Keratinocyte (primary cell): ENCODE measurements at regions not wholly inside any gene's neighbourhood (a gene's known extent, or its start where the extent isn't known, plus 50 kb on each side); places are given as distances from the start of the nearest gene placed in this dataset.

Source experiments
- DNase-seq: peaks from one replicate; pipeline ENCODE4 v3.0.0-alpha.2; 2011; ENCODE audit warnings: low read depth, missing footprints, low spot score
- FAIRE-seq: peaks from 2 replicates; lab custom pipeline; 2011; peaks lifted over from hg19 to GRCh38; lab: Jason Lieb, UNC
- H2AFZ ChIP-seq: 2 replicates; pipeline ENCODE4 v1.6.0; 2012; ENCODE audit warnings: low read length, control low read depth, inconsistent platforms; ENCODE audit not compliant: control insufficient read depth
- H3K27ac ChIP-seq: 2 replicates; pipeline ENCODE4 v1.5.1; 2011; ENCODE audit warnings: low read length; ENCODE audit not compliant: control insufficient read depth, insufficient read depth
- H3K27me3 ChIP-seq: 3 replicates; pipeline ENCODE4 v1.6.0; 2011; ENCODE audit warnings: low read length; ENCODE audit not compliant: control insufficient read depth, insufficient read depth; ENCODE audit errors: extremely low read depth
- H3K36me3 ChIP-seq, 2 experiments: 2 replicates in 1 of 2; 3 replicates in 1 of 2; pipeline ENCODE4 v1.5.1; 2011; ENCODE audit warnings: low read length in 2 of 2, mild to moderate bottlenecking in 1 of 2; ENCODE audit not compliant: control insufficient read depth in 2 of 2, insufficient read depth in 2 of 2; ENCODE audit errors: extremely low read depth in 1 of 2
- H3K4me1 ChIP-seq: 3 replicates; pipeline ENCODE4 v1.5.1; 2011; ENCODE audit warnings: low read length; ENCODE audit not compliant: control insufficient read depth, insufficient read depth; ENCODE audit errors: extremely low read depth
- H3K4me2 ChIP-seq: 3 replicates; pipeline ENCODE4 v1.6.0; 2011; ENCODE audit warnings: low read depth, low read length; ENCODE audit not compliant: control insufficient read depth, insufficient read depth; ENCODE audit errors: extremely low read depth
- H3K4me3 ChIP-seq, 3 experiments: fragments of 200-600 bp in 1 of 3; sonication (generic) in 1 of 3; 2 replicates in 2 of 3; 3 replicates in 1 of 3; pipeline ENCODE4 v1.5.1; 2011 to 2016; ENCODE audit warnings: low read length in 3 of 3, mild to moderate bottlenecking in 3 of 3, control low read depth in 2 of 3, inconsistent platforms in 1 of 3, low read depth in 1 of 3, mixed read lengths in 1 of 3, mixed run types in 1 of 3, moderate library complexity in 1 of 3; ENCODE audit not compliant: control insufficient read depth in 2 of 3, insufficient read depth in 2 of 3; ENCODE audit errors: extremely low read depth in 1 of 3
- H3K79me2 ChIP-seq: 2 replicates; pipeline ENCODE4 v1.6.0; 2012; ENCODE audit warnings: low read length; ENCODE audit not compliant: control insufficient read depth, insufficient read depth
- H3K9ac ChIP-seq: 3 replicates; pipeline ENCODE4 v1.6.0; 2011; ENCODE audit warnings: low read length; ENCODE audit not compliant: control insufficient read depth, insufficient read depth; ENCODE audit errors: extremely low read depth
- H3K9me1 ChIP-seq: 3 replicates; pipeline ENCODE4 v1.6.0; 2011; ENCODE audit warnings: low read length; ENCODE audit not compliant: control insufficient read depth, insufficient read depth; ENCODE audit errors: extremely low read depth
- H3K9me3 ChIP-seq: 2 replicates; pipeline ENCODE4 v1.5.1; 2012; ENCODE audit warnings: low read depth, low read length; ENCODE audit not compliant: control insufficient read depth
- H4K20me1 ChIP-seq: 3 replicates; pipeline ENCODE4 v1.6.0; 2011; ENCODE audit warnings: low read length; ENCODE audit not compliant: control insufficient read depth, insufficient read depth; ENCODE audit errors: extremely low read depth
- EZH2 ChIP-seq: IDR thresholded peaks from one replicate; pipeline ENCODE4 v1.6.1; 2012; ENCODE audit warnings: inconsistent platforms, mild to moderate bottlenecking, low read length, moderate library complexity
- dilution Hi-C: fragments of 300-500 bp; cut with MboI; formaldehyde crosslinking; loops from one replicate; pipeline ENCODE4 v1.7.0; 2020; ENCODE audit warnings: low sequenced_read_pairs; ENCODE audit not compliant: extremely low pct_ligation_motif_present
- TF ChIP-seq, protein P1 (sequence below), 3 experiments: IDR thresholded peaks in 1 of 3; conservative IDR thresholded peaks in 1 of 3; optimal IDR thresholded peaks in 1 of 3; 2 replicates in 2 of 3; 3 replicates in 1 of 3; pipeline versions ENCODE3 to v1.5.1; 2011; ENCODE audit warnings: low read length in 3 of 3, mild to moderate bottlenecking in 3 of 3, moderate library complexity in 2 of 3, control low read depth in 1 of 3, inconsistent platforms in 1 of 3; ENCODE audit not compliant: insufficient read depth in 2 of 3; ENCODE audit errors: extremely low read depth in 1 of 3

DNA sequence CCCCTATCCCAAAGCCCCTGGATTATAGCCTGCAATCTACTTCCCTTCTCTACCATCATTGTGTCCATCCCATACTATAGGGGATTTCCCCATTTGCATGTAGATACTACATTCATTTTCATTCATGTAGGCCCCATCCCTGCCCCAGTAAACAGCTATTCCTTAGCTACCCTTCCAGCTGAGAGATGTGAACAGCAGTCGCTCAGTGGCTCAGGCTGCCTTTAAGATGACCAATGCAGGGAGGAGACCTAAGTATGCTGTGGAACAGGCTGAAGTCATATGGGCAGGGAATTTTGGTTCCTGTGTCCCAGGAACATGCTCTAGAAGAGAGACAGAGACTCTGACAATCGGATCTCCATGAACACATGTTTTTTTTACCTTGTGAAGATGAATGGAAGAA, 481.2 kb upstream of the SYT1 start:
- FAIRE-seq, result no peak
- no peaks in the 10 kb centered on the region for H3K4me1 ChIP-seq
- H3K9me3 ChIP-seq, result no peaks in the 10 kb centered on the region
- H3K9me1 ChIP-seq, result no peaks in the 10 kb centered on the region
- H3K27me3 ChIP-seq, result no peaks in the 10 kb centered on the region
- H3K9ac ChIP-seq, result no peak overlapping the region
- no peak overlapping the region for H3K4me3 ChIP-seq
- H4K20me1 ChIP-seq, result no peaks in the 10 kb centered on the region
- no peak for DNase-seq
- H3K36me3 ChIP-seq, result no peaks in the 10 kb centered on the region
- TF ChIP-seq EZH2, result no peak
- TF ChIP-seq, protein P1, sequence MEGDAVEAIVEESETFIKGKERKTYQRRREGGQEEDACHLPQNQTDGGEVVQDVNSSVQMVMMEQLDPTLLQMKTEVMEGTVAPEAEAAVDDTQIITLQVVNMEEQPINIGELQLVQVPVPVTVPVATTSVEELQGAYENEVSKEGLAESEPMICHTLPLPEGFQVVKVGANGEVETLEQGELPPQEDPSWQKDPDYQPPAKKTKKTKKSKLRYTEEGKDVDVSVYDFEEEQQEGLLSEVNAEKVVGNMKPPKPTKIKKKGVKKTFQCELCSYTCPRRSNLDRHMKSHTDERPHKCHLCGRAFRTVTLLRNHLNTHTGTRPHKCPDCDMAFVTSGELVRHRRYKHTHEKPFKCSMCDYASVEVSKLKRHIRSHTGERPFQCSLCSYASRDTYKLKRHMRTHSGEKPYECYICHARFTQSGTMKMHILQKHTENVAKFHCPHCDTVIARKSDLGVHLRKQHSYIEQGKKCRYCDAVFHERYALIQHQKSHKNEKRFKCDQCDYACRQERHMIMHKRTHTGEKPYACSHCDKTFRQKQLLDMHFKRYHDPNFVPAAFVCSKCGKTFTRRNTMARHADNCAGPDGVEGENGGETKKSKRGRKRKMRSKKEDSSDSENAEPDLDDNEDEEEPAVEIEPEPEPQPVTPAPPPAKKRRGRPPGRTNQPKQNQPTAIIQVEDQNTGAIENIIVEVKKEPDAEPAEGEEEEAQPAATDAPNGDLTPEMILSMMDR (optimal IDR thresholded peaks at IDR 0.05 in 1 of 3, IDR thresholded peaks at IDR 0.05 in 1 of 3, conservative IDR thresholded peaks at IDR 0.05 in 1 of 3; ENCODE audit: extremely low read depth in 1 of 3, insufficient read depth in 2 of 3, low read length in 3 of 3), result no peak
- H2AFZ ChIP-seq, result no peak overlapping the region
- dilution Hi-C loops, result no loop called here
- no peak overlapping the region for H3K4me2 ChIP-seq
- H3K79me2 ChIP-seq, result no peaks in the 10 kb centered on the region
- H3K27ac ChIP-seq, result no peak overlapping the region

GRCh38 chr12:78384541-78384940, 480.0 kb upstream of the SYT1 start:
- Histone ChIP-seq H3K4me1 (no peaks in the 10 kb centered on the region), H3K27me3 (no peaks in the 10 kb centered on the region), H3K4me3 (no peak overlapping the region), H3K4me2 (no peak overlapping the region), H3K36me3 (no peaks in the 10 kb centered on the region), H3K9me3 (no peaks in the 10 kb centered on the region), H3K9ac (no peak overlapping the region), H3K27ac (no peak overlapping the region), H2AFZ (no peak overlapping the region), H3K79me2 (no peaks in the 10 kb centered on the region), H4K20me1 (no peaks in the 10 kb centered on the region), H3K9me1 (no peaks in the 10 kb centered on the region)
- dilution Hi-C loops, result no loop called here
- DNase-seq (no peak), FAIRE-seq (no peak)
- TF ChIP-seq EZH2, result no peak
- TF ChIP-seq, protein P1 (optimal IDR thresholded peaks at IDR 0.05 in 1 of 3, IDR thresholded peaks at IDR 0.05 in 1 of 3, conservative IDR thresholded peaks at IDR 0.05 in 1 of 3; ENCODE audit: extremely low read depth in 1 of 3, insufficient read depth in 2 of 3, low read length in 3 of 3), result no peak
